ENCODE measurements at regions not wholly inside any gene's neighbourhood (a gene's known extent, or its start where the extent isn't known, plus 50 kb on each side); places are given as distances from the start of the nearest gene placed in this dataset.

DNA sequence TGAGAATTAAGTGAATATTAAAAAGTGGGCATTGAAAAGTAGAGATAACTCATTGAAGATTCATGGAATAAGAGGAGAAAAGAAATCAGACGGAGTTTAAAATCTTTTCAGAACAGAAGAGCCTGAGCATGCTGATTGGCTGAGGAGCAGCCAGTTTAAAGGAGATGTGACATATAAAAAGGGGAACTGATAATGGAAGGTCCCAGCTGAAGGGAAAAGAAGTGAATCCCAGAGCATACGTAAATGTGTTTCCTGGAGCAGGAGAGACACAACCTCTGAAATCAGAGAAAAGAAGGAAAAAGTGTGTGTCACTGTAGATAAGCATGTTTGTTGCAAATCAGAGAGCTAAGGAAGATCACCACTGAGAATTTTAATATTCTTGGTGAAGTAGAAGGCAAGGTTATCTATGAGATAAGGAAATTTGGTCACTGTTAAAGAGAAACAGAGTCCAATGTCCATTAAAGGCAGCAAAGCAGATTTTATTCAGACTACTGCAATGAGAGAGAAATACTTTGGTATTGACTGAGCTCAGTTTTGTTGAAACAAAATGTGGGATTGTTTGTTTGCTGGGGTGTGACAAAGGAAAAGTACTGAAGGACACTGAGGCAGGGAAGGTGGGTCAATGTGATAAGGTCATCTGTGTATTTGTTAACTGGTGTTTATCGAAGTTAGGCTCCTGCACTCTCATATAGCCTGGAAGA, 84.6 kb upstream of the WDR72 start:
- Histone ChIP-seq H3K36me3 (ENCODE audit: insufficient read depth, low read length) (no peaks in the 10 kb centered on the region), H3K27ac (ENCODE audit: low read depth, low read length) (no peak overlapping the region), H3K27me3 (ENCODE audit: insufficient read depth, low read length) (no peaks in the 10 kb centered on the region), H2AFZ (ENCODE audit: low read depth, low read length) (no peak overlapping the region), H3K4me1 (ENCODE audit: insufficient read depth, low read length) (no peaks in the 10 kb centered on the region), H3K9ac (ENCODE audit: low read length) (no peak overlapping the region), H3K4me2 (ENCODE audit: low read length) (no peak overlapping the region), H4K20me1 (ENCODE audit: insufficient read depth, low read length) (no peaks in the 10 kb centered on the region), H3K9me3 (ENCODE audit: insufficient read depth, low read depth, low read length) (no peaks in the 10 kb centered on the region), H3K79me2 (ENCODE audit: insufficient read depth, low read length) (no peaks in the 10 kb centered on the region), H3K4me3 (ENCODE audit: insufficient read depth, low read depth, low read length) (no peak overlapping the region)
- Mint-ChIP-seq H3K36me3 (ENCODE audit: low read depth, unreplicated experiment) (no peaks in the 10 kb centered on the region), H3K4me3 (ENCODE audit: unreplicated experiment) (no peak overlapping the region), H3K27me3 (ENCODE audit: low read depth, unreplicated experiment) (no peaks in the 10 kb centered on the region), H3K27ac (ENCODE audit: unreplicated experiment) (no peak overlapping the region), H3K9me3 (ENCODE audit: unreplicated experiment) (peaks cover 2% of the 10 kb centered on the region), H3K4me1 (ENCODE audit: low read depth, unreplicated experiment) (no peaks in the 10 kb centered on the region)
- FAIRE-seq (no peak), DNase-seq (ENCODE audit: low read depth) (no peak)
- no peak for TF ChIP-seq EZH2 (IDR thresholded peaks at IDR 0.05; ENCODE audit: insufficient read depth, low read length)
- TF ChIP-seq, protein P1, sequence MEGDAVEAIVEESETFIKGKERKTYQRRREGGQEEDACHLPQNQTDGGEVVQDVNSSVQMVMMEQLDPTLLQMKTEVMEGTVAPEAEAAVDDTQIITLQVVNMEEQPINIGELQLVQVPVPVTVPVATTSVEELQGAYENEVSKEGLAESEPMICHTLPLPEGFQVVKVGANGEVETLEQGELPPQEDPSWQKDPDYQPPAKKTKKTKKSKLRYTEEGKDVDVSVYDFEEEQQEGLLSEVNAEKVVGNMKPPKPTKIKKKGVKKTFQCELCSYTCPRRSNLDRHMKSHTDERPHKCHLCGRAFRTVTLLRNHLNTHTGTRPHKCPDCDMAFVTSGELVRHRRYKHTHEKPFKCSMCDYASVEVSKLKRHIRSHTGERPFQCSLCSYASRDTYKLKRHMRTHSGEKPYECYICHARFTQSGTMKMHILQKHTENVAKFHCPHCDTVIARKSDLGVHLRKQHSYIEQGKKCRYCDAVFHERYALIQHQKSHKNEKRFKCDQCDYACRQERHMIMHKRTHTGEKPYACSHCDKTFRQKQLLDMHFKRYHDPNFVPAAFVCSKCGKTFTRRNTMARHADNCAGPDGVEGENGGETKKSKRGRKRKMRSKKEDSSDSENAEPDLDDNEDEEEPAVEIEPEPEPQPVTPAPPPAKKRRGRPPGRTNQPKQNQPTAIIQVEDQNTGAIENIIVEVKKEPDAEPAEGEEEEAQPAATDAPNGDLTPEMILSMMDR (IDR thresholded peaks at IDR 0.05; ENCODE audit: insufficient read depth, low read depth, low read length), result no peak

DNA sequence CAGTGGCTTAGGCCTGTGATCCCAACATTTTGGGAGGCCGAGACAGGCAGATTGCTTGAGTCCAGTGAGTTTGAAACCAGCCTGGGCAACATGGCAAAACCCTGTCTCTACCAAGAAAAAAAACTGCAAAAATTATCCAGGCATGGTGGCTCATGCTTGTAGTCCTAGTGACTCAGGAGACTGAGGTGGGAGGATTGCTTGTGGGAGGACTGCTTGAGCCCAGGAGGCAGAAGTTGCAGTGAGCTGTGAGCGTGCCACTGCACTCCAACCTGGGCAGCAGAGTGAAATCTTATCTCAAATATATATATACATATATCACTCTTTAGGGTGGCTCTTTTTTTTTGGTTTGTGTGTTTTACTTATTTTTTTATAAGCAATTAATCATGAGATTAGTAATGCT, 83.7 kb upstream of the WDR72 start:
- Histone ChIP-seq H3K4me3 (ENCODE audit: insufficient read depth, low read depth, low read length) (no peak overlapping the region), H3K9ac (ENCODE audit: low read length) (no peak overlapping the region), H2AFZ (ENCODE audit: low read depth, low read length) (no peak overlapping the region), H3K27me3 (ENCODE audit: insufficient read depth, low read length) (no peaks in the 10 kb centered on the region), H3K79me2 (ENCODE audit: insufficient read depth, low read length) (no peaks in the 10 kb centered on the region), H3K9me3 (ENCODE audit: insufficient read depth, low read depth, low read length) (no peaks in the 10 kb centered on the region), H3K4me1 (ENCODE audit: insufficient read depth, low read length) (no peaks in the 10 kb centered on the region), H3K4me2 (ENCODE audit: low read length) (no peak overlapping the region), H4K20me1 (ENCODE audit: insufficient read depth, low read length) (no peaks in the 10 kb centered on the region), H3K27ac (ENCODE audit: low read depth, low read length) (no peak overlapping the region), H3K36me3 (ENCODE audit: insufficient read depth, low read length) (no peaks in the 10 kb centered on the region)
- Mint-ChIP-seq H3K27ac (ENCODE audit: unreplicated experiment) (no peak overlapping the region), H3K4me3 (ENCODE audit: unreplicated experiment) (no peak overlapping the region), H3K9me3 (ENCODE audit: unreplicated experiment) (peaks cover 2% of the 10 kb centered on the region), H3K4me1 (ENCODE audit: low read depth, unreplicated experiment) (no peaks in the 10 kb centered on the region), H3K27me3 (ENCODE audit: low read depth, unreplicated experiment) (no peaks in the 10 kb centered on the region), H3K36me3 (ENCODE audit: low read depth, unreplicated experiment) (no peaks in the 10 kb centered on the region)
- TF ChIP-seq, protein P1 (IDR thresholded peaks at IDR 0.05; ENCODE audit: insufficient read depth, low read depth, low read length), result no peak
- no peak for TF ChIP-seq EZH2 (IDR thresholded peaks at IDR 0.05; ENCODE audit: insufficient read depth, low read length)
- no peak for FAIRE-seq
- no peak for DNase-seq (ENCODE audit: low read depth)

DNA sequence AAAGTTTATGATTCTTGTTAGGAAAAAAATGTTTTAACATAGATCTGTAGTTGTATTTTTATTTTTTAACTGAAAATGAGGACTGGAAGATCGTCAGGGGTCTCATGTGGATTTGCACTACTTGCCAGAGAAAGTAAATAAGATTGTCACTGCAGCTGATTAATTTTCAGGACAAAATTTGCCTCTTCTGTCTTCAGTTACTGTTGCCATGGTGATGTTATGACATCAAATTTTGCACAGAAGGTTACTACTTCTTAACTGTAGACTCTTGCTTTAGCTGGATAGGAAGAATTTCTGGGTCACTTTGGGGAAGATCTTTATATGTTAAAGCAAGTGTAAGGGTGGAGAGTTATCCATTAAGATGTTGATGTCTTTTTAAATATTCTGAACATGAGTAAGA, 82.2 kb upstream of the WDR72 start:
- Histone ChIP-seq H3K4me1 (ENCODE audit: insufficient read depth, low read length) (no peaks in the 10 kb centered on the region), H3K79me2 (ENCODE audit: insufficient read depth, low read length) (no peaks in the 10 kb centered on the region), H3K27ac (ENCODE audit: low read depth, low read length) (no peak overlapping the region), H2AFZ (ENCODE audit: low read depth, low read length) (no peak overlapping the region), H3K4me3 (ENCODE audit: insufficient read depth, low read depth, low read length) (no peak overlapping the region), H3K4me2 (ENCODE audit: low read length) (no peak overlapping the region), H4K20me1 (ENCODE audit: insufficient read depth, low read length) (no peaks in the 10 kb centered on the region), H3K27me3 (ENCODE audit: insufficient read depth, low read length) (no peaks in the 10 kb centered on the region), H3K9me3 (ENCODE audit: insufficient read depth, low read depth, low read length) (no peaks in the 10 kb centered on the region), H3K36me3 (ENCODE audit: insufficient read depth, low read length) (no peaks in the 10 kb centered on the region), H3K9ac (ENCODE audit: low read length) (no peak overlapping the region)
- Mint-ChIP-seq H3K9me3 (ENCODE audit: unreplicated experiment) (peaks cover 2% of the 10 kb centered on the region), H3K27ac (ENCODE audit: unreplicated experiment) (no peak overlapping the region), H3K4me3 (ENCODE audit: unreplicated experiment) (no peak overlapping the region), H3K36me3 (ENCODE audit: low read depth, unreplicated experiment) (no peaks in the 10 kb centered on the region), H3K4me1 (ENCODE audit: low read depth, unreplicated experiment) (peaks cover 4% of the 10 kb centered on the region), H3K27me3 (ENCODE audit: low read depth, unreplicated experiment) (no peaks in the 10 kb centered on the region)
- DNase-seq (ENCODE audit: low read depth) (no peak), FAIRE-seq (no peak)
- TF ChIP-seq, protein P1 (IDR thresholded peaks at IDR 0.05; ENCODE audit: insufficient read depth, low read depth, low read length), result no peak
- TF ChIP-seq EZH2 (IDR thresholded peaks at IDR 0.05; ENCODE audit: insufficient read depth, low read length), result no peak

Data from astrocyte (in vitro differentiated cells and primary cell).